ENCODE measurements at regions not wholly inside any gene's neighbourhood (a gene's known extent, or its start where the extent isn't known, plus 50 kb on each side); places are given as distances from the start of the nearest gene placed in this dataset.

DNA sequence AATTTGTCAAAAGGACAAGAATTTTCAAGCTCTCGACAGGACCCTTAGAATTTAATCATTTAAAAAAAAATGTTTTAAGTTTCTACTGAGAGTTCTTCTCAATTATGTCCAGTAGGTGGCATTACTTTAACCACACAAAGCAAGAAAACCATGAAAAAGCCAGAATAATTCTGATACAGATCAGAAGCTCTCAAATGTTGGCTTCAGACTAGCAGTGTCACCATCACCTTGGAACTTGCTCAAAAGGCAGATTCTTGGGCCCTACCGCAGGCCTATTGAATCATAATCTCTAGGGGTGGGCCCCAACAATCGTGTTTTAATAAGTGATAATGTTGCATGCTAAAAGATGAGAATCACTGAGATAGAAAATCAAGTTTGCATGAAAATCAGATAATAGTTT, 99.5 kb upstream of the KCNMB2 start:
- H3K4me3 ChIP-seq (ENCODE audit: low read depth, low read length) = no peak overlapping the region
- TF ChIP-seq, protein P1, sequence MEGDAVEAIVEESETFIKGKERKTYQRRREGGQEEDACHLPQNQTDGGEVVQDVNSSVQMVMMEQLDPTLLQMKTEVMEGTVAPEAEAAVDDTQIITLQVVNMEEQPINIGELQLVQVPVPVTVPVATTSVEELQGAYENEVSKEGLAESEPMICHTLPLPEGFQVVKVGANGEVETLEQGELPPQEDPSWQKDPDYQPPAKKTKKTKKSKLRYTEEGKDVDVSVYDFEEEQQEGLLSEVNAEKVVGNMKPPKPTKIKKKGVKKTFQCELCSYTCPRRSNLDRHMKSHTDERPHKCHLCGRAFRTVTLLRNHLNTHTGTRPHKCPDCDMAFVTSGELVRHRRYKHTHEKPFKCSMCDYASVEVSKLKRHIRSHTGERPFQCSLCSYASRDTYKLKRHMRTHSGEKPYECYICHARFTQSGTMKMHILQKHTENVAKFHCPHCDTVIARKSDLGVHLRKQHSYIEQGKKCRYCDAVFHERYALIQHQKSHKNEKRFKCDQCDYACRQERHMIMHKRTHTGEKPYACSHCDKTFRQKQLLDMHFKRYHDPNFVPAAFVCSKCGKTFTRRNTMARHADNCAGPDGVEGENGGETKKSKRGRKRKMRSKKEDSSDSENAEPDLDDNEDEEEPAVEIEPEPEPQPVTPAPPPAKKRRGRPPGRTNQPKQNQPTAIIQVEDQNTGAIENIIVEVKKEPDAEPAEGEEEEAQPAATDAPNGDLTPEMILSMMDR (IDR thresholded peaks at IDR 0.05; ENCODE audit: low read depth, low read length) = peak; percentile 36; the same call in 1 of the 2 replicates

DNA sequence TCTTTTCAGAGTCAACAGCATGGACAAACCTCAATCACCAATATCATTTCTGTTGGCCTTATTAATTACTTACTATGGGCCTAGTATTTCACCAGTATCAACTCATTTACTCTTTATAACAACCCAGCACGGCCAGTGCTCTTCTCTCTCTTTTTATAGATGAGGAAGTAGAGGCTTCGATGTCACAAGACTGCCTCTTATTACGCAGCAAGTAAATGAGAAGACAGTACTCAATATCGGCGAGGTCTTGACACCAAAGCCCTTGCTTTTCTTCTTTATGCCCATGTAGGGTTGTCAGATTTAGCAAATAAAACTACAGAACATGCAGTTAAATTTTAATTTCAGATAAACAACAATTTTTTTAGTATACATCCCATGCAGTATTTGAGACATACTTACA, 99.0 kb upstream of the KCNMB2 start:
- TF ChIP-seq, protein P1 (IDR thresholded peaks at IDR 0.05; ENCODE audit: low read depth, low read length) = no peak
- no peak overlapping the region for H3K4me3 ChIP-seq (ENCODE audit: low read depth, low read length)

DNA sequence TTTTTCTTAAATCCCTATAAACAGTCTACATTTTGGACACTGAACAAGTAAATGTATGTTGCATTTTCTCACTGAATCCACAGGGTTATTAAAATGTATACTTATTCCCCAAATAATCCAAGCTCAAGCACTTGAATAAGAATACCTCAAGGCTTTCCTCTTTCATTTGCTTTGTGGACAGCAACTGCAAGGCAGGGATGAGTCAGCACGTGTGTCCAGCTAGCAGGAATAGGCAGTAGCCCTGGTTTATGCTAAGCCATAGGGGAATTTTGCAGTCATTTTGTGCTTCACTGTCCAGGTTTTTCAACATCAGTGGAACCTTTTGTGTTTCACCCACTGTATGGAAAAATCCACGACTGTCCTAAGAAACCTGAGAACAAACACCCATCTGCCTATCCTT, 96.7 kb upstream of the KCNMB2 start:
- TF ChIP-seq, protein P1 (IDR thresholded peaks at IDR 0.05; ENCODE audit: low read depth, low read length) = no peak
- no peak overlapping the region for H3K4me3 ChIP-seq (ENCODE audit: low read depth, low read length)

DNA sequence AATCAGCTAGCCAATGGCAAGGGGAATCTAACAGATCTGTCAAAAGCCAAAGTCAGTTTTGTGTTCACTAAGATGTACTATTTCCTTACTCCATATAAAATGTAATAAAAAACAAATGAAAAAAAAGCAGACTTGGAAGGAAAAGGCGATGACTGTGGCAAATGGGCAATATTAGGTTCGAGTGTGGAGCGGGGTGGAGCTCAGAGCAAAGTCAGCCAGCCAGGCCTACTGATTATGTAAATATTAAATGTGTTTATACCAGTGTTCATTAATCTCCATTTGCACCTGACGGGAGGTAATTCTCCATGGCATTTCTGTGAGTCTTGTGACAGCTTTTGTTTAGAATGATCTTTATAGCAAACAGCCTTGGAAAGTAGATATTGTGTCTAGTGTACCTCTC, 96.2 kb upstream of the KCNMB2 start:
- TF ChIP-seq, protein P1 (IDR thresholded peaks at IDR 0.05; ENCODE audit: low read depth, low read length) = no peak
- no peak overlapping the region for H3K4me3 ChIP-seq (ENCODE audit: low read depth, low read length)

DNA sequence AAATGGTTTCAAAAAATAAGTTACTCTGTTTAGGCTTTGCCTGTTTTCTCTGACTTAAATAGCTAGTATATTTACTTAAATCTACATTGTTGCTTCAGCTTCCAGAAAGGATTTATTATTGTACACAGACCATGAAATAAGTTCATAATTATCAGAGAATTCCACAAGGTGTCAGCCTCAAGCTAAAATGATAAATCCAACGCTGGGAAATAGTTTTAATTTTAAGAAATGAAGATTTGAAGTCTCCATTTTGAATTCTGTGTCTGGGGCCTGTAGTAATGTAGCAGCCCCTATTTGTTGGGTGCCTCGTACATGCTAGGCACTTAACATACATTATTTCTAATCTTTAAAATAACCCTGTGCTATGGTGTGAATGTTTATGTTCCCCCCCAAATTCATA, 92.6 kb upstream of the KCNMB2 start:
- TF ChIP-seq, protein P1 (IDR thresholded peaks at IDR 0.05; ENCODE audit: low read depth, low read length) = no peak
- H3K4me3 ChIP-seq (ENCODE audit: low read depth, low read length) = no peak overlapping the region

DNA sequence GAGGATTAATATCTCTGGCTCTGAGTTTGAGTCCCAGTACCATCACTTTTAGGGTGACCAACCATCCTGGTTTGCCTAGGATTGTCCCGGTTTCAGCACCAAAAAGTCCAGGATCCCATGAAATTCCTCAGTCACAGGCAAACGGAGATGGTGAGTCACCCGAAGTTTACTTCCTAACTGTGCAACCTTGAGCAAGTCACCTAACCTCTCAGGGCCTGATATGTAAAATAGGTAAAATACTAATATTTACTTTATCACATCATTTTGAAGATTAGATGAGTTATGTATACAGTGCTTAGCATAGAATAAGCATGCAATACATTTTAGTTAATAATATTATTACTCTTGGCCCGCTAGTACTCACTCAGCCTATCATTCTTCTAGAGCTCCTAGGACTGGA, 91.1 kb upstream of the KCNMB2 start:
- TF ChIP-seq, protein P1 (IDR thresholded peaks at IDR 0.05; ENCODE audit: low read depth, low read length) = no peak
- H3K4me3 ChIP-seq (ENCODE audit: low read depth, low read length) = no peak overlapping the region

DNA sequence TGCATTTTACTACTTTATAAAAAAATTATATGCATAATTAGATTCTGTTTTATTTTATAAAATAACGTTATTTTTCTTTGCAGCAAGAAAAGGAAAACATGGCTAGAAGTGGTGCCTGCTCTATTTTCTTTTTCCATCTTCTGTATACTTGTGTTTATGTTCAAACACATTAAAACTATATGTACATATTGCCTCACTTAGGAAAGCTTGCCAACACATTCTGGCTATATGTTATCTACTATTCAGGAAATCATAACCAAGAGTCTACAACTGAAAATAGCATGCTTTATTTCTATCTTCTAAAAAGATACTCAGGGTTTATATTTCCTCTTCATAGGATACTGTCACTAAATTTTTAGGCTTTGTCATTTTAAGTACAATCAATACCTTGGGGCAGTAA, 90.2 kb upstream of the KCNMB2 start:
- H3K4me3 ChIP-seq (ENCODE audit: low read depth, low read length) = no peak overlapping the region
- TF ChIP-seq, protein P1 (IDR thresholded peaks at IDR 0.05; ENCODE audit: low read depth, low read length) = no peak

All from WI38 (cell line).